Neural progenitor cell (in vitro differentiated cells): ENCODE measurements at regions not wholly inside any gene's neighbourhood (a gene's known extent, or its start where the extent isn't known, plus 50 kb on each side); places are given as distances from the start of the nearest gene placed in this dataset.

Source experiments
- DNase-seq: peaks from one replicate; pipeline ENCODE4 v3.0.0-alpha.2; 2016; ENCODE audit warnings: low spot score
- H2AFZ ChIP-seq: fragments of 200-600 bp; sonication (generic); replicated peaks from 2 replicates; pipeline ENCODE4 v1.6.1; 2016; ENCODE audit warnings: antibody characterized with exemption
- H3F3A ChIP-seq: fragments of 200-600 bp; sonication (generic); 2 replicates; pipeline ENCODE4 v1.6.1; 2016; ENCODE audit warnings: antibody characterized with exemption, low read depth
- H3K27ac ChIP-seq: fragments of 200-600 bp; sonication (generic); 2 replicates; pipeline ENCODE4 v1.5.1; 2016; ENCODE audit warnings: mild to moderate bottlenecking
- H3K27me3 ChIP-seq: fragments of 200-600 bp; sonication (generic); 2 replicates; pipeline ENCODE4 v1.6.1; 2016; ENCODE audit warnings: mild to moderate bottlenecking, moderate library complexity
- H3K36me3 ChIP-seq: fragments of 200-600 bp; sonication (generic); 2 replicates; pipeline ENCODE4 v1.5.1; 2016
- H3K4me1 ChIP-seq: fragments of 200-600 bp; sonication (generic); 2 replicates; pipeline ENCODE4 v1.6.1; 2016; ENCODE audit warnings: mixed run types
- H3K4me2 ChIP-seq: fragments of 200-600 bp; sonication (generic); 2 replicates; pipeline ENCODE4 v1.6.1; 2016
- H3K4me3 ChIP-seq: fragments of 200-600 bp; sonication (generic); 2 replicates; pipeline ENCODE4 v1.5.1; 2016
- H3K79me2 ChIP-seq: fragments of 200-600 bp; sonication (generic); 2 replicates; pipeline ENCODE4 v1.6.1; 2016; ENCODE audit warnings: low read depth
- H3K9ac ChIP-seq: fragments of 200-600 bp; sonication (generic); 2 replicates; pipeline ENCODE4 v1.6.1; 2016
- H3K9me3 ChIP-seq: fragments of 200-600 bp; sonication (generic); 2 replicates; pipeline ENCODE4 v1.5.1; 2016; ENCODE audit warnings: low read depth
- H4K20me1 ChIP-seq: fragments of 200-600 bp; sonication (generic); 2 replicates; pipeline ENCODE4 v1.6.1; 2016; ENCODE audit warnings: low read depth
- H3K27ac Mint-ChIP-seq: 3 replicates; pipeline ENCODE4 v1.8.0; 2021; ENCODE audit warnings: mixed read lengths
- H3K27me3 Mint-ChIP-seq: 2 replicates; pipeline ENCODE4 v1.8.0; 2022; ENCODE audit warnings: low read depth, mild to moderate bottlenecking, inconsistent platforms, moderate library complexity, mixed read lengths; ENCODE audit not compliant: insufficient read depth
- H3K36me3 Mint-ChIP-seq: 3 replicates; pipeline ENCODE4 v1.8.0; 2021; ENCODE audit warnings: mixed read lengths
- H3K4me1 Mint-ChIP-seq: 3 replicates; pipeline ENCODE4 v1.8.0; 2021; ENCODE audit warnings: mixed read lengths
- H3K4me3 Mint-ChIP-seq: 3 replicates; pipeline ENCODE4 v1.8.0; 2021; ENCODE audit warnings: mild to moderate bottlenecking, moderate library complexity, mixed read lengths
- H3K9me3 Mint-ChIP-seq: 3 replicates; pipeline ENCODE4 v1.8.0; 2020; ENCODE audit warnings: mixed read lengths
- EZH2 ChIP-seq: fragments of 200-600 bp; sonication (generic); IDR thresholded peaks from 2 replicates; pipeline ENCODE4 v1.6.1; 2017; ENCODE audit warnings: antibody characterized with exemption, mild to moderate bottlenecking, moderate library complexity
- EZH2phosphoT487 ChIP-seq: fragments of 200-600 bp; sonication (generic); IDR thresholded peaks from 2 replicates; pipeline ENCODE4 v1.6.1; 2017; ENCODE audit warnings: antibody characterized with exemption
- TF ChIP-seq, protein P1 (sequence below): fragments of 200-600 bp; sonication (generic); IDR thresholded peaks from 2 replicates; pipeline ENCODE4 v1.5.1; 2017; ENCODE audit warnings: antibody characterized with exemption, mild to moderate bottlenecking

DNA sequence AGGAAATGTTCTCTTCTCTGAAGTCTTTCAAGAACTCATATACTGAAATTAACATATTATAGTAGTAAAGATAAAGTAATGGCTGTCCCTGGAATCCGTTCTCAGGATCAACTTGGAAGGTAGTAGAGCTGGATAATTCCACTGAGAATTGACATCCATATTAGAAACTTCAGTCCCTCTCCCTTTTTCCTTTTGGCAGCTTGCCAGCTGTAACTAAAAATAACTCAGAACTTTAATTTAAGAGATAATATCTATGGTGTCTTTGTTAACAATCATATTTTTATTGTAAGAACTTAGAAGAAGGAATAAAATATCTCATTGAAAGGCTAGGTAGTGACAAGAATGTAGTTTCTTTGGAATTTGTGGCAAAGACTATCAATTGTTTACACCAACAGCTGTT, 61.4 kb upstream of the PLEKHA5 start:
- no peak overlapping the region for H3K27ac ChIP-seq
- Mint-ChIP-seq H3K27me3 (peaks cover 5% of the 10 kb centered on the region), H3K27ac (no peak overlapping the region)

DNA sequence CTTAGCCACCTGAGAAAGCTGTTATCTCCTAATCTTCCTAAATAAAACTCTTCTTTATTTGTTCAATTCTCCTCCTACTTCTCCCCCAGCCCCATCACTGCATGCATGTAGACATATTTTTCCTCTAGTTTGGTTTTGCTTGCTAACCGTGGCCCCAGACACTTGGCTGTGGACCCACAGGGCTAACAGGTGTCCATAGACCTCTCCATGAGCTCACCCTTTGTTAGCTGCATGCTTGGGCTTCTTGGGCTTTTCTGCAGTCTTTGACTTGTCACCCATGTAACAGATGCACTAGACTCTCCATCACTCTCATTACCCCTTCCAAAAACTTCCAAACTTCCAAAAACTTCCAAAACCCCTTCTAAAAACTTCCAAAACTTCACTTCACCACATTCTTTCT, 59.2 kb upstream of the PLEKHA5 start:
- Histone ChIP-seq H3K79me2 (no peaks in the 10 kb centered on the region), H3K4me2 (no peak overlapping the region), H3K9ac (no peak overlapping the region), H3K27ac (no peak overlapping the region), H3K4me3 (no peak overlapping the region), H3K4me1 (peaks cover 18% of the 10 kb centered on the region), H3F3A (no peaks in the 10 kb centered on the region), H3K9me3 (no peaks in the 10 kb centered on the region), H4K20me1 (no peaks in the 10 kb centered on the region), H2AFZ (no peak overlapping the region), H3K36me3 (no peaks in the 10 kb centered on the region), H3K27me3 (no peaks in the 10 kb centered on the region)
- Mint-ChIP-seq H3K4me3 (no peak overlapping the region), H3K9me3 (peaks cover 3% of the 10 kb centered on the region), H3K4me1 (peaks cover 21% of the 10 kb centered on the region), H3K36me3 (no peaks in the 10 kb centered on the region), H3K27me3 (no peaks in the 10 kb centered on the region), H3K27ac (peak overlapping the region; percentile 1)
- TF ChIP-seq EZH2phosphoT487 (no peak), EZH2 (no peak)
- TF ChIP-seq, protein P1, sequence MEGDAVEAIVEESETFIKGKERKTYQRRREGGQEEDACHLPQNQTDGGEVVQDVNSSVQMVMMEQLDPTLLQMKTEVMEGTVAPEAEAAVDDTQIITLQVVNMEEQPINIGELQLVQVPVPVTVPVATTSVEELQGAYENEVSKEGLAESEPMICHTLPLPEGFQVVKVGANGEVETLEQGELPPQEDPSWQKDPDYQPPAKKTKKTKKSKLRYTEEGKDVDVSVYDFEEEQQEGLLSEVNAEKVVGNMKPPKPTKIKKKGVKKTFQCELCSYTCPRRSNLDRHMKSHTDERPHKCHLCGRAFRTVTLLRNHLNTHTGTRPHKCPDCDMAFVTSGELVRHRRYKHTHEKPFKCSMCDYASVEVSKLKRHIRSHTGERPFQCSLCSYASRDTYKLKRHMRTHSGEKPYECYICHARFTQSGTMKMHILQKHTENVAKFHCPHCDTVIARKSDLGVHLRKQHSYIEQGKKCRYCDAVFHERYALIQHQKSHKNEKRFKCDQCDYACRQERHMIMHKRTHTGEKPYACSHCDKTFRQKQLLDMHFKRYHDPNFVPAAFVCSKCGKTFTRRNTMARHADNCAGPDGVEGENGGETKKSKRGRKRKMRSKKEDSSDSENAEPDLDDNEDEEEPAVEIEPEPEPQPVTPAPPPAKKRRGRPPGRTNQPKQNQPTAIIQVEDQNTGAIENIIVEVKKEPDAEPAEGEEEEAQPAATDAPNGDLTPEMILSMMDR: no peak
- no peak for DNase-seq

More for the DNA sequence above, 61.4 kb upstream of the PLEKHA5 start:
- Histone ChIP-seq H3K36me3 (no peaks in the 10 kb centered on the region), H3K27me3 (no peaks in the 10 kb centered on the region), H3K9me3 (no peaks in the 10 kb centered on the region), H3K4me1 (peaks cover 20% of the 10 kb centered on the region), H3F3A (no peaks in the 10 kb centered on the region), H4K20me1 (no peaks in the 10 kb centered on the region), H3K4me3 (no peak overlapping the region), H3K4me2 (no peak overlapping the region), H3K79me2 (no peaks in the 10 kb centered on the region), H2AFZ (no peak overlapping the region), H3K9ac (no peak overlapping the region)
- peaks cover 3% of the 10 kb centered on the region for H3K9me3 Mint-ChIP-seq
- peaks cover 29% of the 10 kb centered on the region for H3K4me1 Mint-ChIP-seq
- no peak overlapping the region for H3K4me3 Mint-ChIP-seq
- no peaks in the 10 kb centered on the region for H3K36me3 Mint-ChIP-seq
- DNase-seq: no peak
- no peak for TF ChIP-seq EZH2

DNA sequence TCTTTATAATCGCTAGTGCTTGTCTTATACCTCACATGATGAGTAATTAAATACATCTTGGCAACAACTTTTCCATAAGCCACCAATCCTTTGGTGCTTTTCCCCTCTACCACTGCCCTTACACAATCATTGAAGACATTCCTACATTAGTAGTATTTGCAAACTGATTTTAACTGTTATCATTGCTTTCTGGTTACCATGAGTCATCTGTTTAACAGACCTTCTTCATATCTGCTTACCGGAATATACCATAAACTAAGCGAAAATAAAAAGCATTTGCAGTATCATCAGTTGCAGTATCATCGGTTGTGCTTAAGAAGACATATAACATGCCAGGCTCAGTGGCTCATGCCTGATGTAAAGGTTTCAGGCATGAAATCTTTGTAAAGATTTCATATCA, 54.8 kb upstream of the PLEKHA5 start:
- no peak overlapping the region for H3K4me3 ChIP-seq
- Mint-ChIP-seq H3K4me3 (no peak overlapping the region), H3K27ac (no peak overlapping the region), H3K4me1 (no peaks in the 10 kb centered on the region), H3K36me3 (no peaks in the 10 kb centered on the region), H3K9me3 (peaks cover 3% of the 10 kb centered on the region), H3K27me3 (no peaks in the 10 kb centered on the region)
- no peaks in the 10 kb centered on the region for H3K9me3 ChIP-seq
- H2AFZ ChIP-seq: no peak overlapping the region
- H3K36me3 ChIP-seq: no peaks in the 10 kb centered on the region
- H3K4me1 ChIP-seq: no peaks in the 10 kb centered on the region
- no peaks in the 10 kb centered on the region for H4K20me1 ChIP-seq
- H3F3A ChIP-seq: no peaks in the 10 kb centered on the region
- no peak overlapping the region for H3K4me2 ChIP-seq
- H3K79me2 ChIP-seq: no peaks in the 10 kb centered on the region
- H3K27me3 ChIP-seq: no peaks in the 10 kb centered on the region
- no peak for DNase-seq
- no peak overlapping the region for H3K27ac ChIP-seq
- no peak overlapping the region for H3K9ac ChIP-seq
- TF ChIP-seq, protein P1: no peak
- TF ChIP-seq EZH2phosphoT487 (no peak), EZH2 (no peak)

DNA sequence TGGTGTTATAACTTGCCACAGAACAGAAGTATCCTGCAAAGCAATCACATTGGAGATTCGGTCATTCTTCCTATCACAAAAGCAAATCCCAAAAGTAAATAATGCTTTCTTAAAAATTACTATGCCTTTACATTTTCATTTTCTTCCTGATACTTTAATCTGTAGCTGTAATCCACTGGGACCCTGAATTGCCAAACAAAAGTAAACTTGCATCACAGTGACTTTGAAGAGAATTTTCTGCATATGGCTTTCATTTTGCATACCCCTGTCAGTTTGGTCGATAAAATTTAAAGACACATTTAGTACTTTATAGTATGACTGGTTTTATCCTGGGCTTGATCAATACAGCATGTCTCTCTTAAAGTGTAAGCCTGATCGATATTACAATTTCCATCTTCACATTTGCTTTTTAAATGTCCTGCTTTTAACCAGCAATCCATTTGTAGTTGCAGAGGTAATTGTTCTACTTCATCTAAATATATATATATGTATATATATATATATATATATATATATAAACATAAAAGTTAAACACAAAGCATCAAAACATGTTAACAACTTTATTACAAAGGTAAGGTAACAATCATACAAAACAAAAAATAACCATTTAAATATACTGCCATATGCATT, 53.7 kb upstream of the PLEKHA5 start:
- no peaks in the 10 kb centered on the region for H3K4me1 Mint-ChIP-seq
- H3K9ac ChIP-seq: no peak overlapping the region
- TF ChIP-seq, protein P1: no peak
- no peak for TF ChIP-seq EZH2phosphoT487
- TF ChIP-seq EZH2: no peak

More for the DNA sequence above, 53.7 kb upstream of the PLEKHA5 start:
- Mint-ChIP-seq H3K36me3 (no peaks in the 10 kb centered on the region), H3K9me3 (no peaks in the 10 kb centered on the region), H3K27ac (no peak overlapping the region), H3K4me3 (no peak overlapping the region), H3K27me3 (no peaks in the 10 kb centered on the region)
- Histone ChIP-seq H3K27me3 (no peaks in the 10 kb centered on the region), H3K27ac (no peak overlapping the region), H2AFZ (peak overlapping the region; percentile 12), H3K9me3 (no peaks in the 10 kb centered on the region), H3K36me3 (no peaks in the 10 kb centered on the region), H3K4me3 (no peak overlapping the region), H3F3A (no peaks in the 10 kb centered on the region), H4K20me1 (no peaks in the 10 kb centered on the region), H3K4me1 (no peaks in the 10 kb centered on the region), H3K79me2 (no peaks in the 10 kb centered on the region), H3K4me2 (no peak overlapping the region)
- no peak for DNase-seq
